ENCODE measurements at regions not wholly inside any gene's neighbourhood (a gene's known extent, or its start where the extent isn't known, plus 50 kb on each side); places are given as distances from the start of the nearest gene placed in this dataset.

- DNase-seq: no peak
Measured at GRCh38 chr2:188158337-188159100, 133.2 kb upstream of the GULP1 start.

- no peak for DNase-seq
Measured at GRCh38 chr2:188159484-188159883, 132.2 kb upstream of the GULP1 start.

DNA sequence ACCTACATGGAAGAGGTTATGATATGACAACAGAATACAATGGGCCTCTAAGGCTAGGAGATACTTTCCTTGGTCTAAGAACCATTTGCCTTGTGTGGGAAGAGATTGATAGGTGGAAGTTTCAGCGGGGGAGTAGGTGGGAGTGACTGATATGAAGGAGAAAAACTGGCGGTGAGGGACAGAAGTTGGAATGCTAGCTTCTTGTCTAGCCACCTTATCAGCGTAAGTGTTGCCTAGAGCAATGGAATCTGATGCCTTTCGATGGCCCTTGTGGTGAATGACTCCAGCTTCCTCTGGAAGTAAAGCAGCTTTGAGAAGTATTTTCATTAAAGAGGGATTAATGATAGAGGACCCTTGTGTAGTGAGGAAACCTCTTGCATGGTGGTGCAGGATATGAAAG, 121.3 kb upstream of the GULP1 start:
- DNase-seq: no peak

GRCh38 chr2:188176620-188177019, 115.1 kb upstream of the GULP1 start:
- DNase-seq: no peak

DNA sequence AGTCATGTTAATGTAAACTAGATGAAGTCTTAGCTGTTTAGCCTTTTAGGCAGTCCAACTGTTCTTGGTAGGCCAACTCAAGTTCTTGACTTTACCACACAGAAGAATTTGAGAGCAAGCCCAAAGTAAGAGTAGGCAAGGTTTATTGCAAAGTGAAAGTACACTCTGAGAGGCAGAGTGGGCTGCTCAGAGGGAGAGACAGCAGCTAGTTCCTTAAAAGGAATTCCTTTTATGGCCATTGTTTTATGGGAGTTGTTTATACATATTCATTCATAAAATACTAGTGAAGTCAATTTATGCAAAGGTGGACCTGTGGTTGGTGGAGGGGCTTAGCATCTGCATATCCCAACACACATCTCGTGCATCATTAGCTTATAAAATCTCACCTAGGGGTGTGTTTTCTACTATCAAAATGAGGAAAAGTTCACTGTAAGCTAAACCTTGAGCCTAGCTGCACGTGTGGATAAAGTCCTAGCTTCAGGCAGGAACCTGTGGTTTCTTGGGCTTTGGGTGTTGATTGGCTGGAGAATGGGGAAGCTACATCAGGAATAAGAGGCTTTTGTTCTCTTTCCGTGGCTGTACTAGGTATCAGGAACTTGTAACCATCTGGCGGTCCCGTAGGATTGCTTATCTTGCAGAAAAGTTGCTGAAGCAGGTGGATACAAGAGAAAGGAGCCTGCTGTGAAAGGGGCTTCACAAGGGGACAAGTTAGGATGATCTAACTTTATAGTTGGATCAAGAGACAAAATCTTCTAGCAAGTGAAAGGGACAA, 110.4 kb upstream of the GULP1 start:
- peak in 1 of 2 donors; percentile 4 for DNase-seq

DNA sequence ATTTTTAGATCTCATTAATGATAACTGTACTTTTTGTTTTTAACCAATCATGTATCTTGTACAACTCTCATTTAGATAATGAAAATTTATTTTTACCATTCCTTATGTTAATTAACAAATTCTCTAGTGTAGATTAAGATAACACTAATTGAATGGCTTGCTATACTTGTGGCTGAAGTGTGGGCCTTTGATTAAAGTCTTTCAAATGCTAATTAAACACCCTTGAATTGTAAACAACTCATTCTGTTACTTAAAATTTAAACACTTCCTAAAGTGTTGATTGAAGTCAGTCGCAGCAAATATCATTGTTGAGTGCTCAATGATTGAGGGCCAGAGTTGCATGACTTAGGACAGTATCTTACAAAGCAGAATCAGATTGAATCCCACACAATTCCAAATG, 109.8 kb upstream of the GULP1 start:
- no peak for DNase-seq

- no peak for DNase-seq
Measured at GRCh38 chr2:188187726-188188125, 103.9 kb upstream of the GULP1 start.

DNA sequence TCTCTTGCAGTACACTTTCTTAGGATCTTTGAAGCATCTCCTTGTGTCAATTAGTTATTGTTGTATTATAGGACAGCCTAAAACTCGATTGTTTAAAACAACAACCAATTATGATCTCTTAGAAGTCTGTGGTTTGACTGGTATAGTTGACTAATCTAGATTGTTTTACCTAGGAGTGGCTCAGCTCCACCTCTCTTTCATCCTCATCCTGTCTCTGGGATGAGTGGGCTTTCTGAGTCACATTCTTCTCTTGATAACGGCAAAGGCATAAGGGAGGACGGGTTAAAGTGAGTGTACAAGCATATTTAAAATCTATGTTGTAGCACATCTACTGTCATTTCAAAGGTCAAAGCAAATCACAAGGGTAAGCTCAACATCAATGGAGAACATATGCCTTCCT, 102.3 kb upstream of the GULP1 start:
- no peak for DNase-seq

GRCh38 chr2:188193230-188193629, 98.4 kb upstream of the GULP1 start:
- DNase-seq: no peak

GRCh38 chr2:188196343-188197008, 95.2 kb upstream of the GULP1 start:
- no peak for DNase-seq

GRCh38 chr2:188199716-188200128, 92.0 kb upstream of the GULP1 start:
- no peak for DNase-seq

DNA sequence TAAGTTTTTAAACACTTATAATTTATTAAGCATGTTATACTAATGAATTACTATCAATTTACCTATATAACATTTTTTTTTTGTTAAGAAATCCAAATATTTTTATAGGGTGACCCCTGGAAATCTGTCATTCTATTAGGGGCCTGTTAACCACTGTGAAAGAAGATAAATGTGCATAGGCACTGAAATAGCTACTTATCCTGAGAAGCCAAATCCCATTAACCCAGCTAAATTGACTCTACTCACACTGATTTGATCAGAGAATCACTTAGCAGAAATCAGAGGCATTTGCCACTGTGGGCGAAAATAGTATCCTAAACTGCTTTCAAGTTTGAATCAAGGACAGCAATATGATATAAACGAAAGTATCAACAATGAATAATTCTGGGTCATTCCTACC, 90.0 kb upstream of the GULP1 start:
- no peak for DNase-seq

GRCh38 chr2:188202777-188203176, 88.9 kb upstream of the GULP1 start:
- no peak for DNase-seq

DNA sequence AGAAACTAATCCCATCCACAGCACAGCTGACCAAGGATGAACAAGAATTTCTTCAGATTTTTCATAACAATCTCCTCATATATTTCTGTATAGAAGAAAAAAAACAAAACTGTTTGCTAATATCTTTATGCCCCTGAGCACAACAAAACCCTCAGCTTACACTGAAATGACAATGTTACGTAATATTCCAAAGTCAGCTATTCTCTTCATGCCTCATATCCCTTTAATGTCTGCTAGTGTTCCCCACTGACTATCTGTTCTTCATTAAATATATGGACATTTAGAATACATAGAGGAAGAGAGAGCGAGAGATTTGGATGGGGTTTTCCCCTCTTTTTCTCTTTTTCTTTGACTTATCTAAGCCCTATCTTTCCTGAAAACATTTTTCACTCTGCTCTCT, 87.9 kb upstream of the GULP1 start:
- DNase-seq: no peak

GRCh38 chr2:188204824-188205223, 86.8 kb upstream of the GULP1 start:
- DNase-seq: no peak

- no peak for DNase-seq
Measured at GRCh38 chr2:188207554-188207953, 84.1 kb upstream of the GULP1 start.

- DNase-seq: no peak
Measured at GRCh38 chr2:188209218-188209617, 82.5 kb upstream of the GULP1 start.

- no peak for DNase-seq
Measured at GRCh38 chr2:188217264-188217663, 74.4 kb upstream of the GULP1 start.

- no peak for DNase-seq
Measured at GRCh38 chr2:188219541-188219940, 72.1 kb upstream of the GULP1 start.

GRCh38 chr2:188220535-188220934, 71.1 kb upstream of the GULP1 start:
- no peak for DNase-seq

DNA sequence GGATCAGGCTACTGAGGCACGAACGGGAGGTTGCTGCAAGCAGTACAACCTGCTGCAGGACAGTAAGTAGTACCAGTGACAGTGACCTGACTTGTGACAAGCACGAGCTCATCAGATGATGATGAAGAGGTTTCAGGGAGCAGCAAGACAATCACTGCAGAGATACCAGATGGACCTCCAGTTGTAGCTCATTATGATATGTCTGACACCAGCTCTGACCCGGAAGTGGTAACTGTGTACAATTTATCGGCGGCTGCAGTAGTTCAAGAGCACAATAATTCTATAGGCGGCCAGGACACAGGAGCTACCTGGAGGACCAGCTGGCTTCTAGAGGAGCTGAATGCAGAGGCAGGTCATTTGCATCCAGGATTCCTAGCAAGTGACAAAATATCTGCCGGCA, 64.0 kb upstream of the GULP1 start:
- no peak for DNase-seq

GRCh38 chr2:188235364-188235763, 56.3 kb upstream of the GULP1 start:
- DNase-seq: no peak

DNA sequence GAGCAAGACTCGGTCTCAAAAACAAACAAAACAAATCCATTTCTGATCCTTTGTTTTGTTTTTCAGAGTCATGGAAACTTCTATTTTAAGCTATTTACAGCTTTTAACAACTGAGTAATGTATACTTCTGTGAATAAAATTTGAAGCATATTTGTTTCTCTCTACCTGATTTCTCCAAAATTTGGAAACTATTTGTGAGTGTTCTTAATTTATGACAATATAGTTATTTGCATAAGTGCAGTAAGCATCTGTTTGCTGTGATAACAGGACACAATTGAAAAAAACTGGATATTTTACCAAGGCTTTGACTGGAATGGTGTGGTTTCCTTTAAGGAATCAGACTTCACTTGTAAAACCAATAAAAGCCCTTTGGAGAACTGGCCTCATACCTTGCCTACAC, 53.3 kb upstream of the GULP1 start:
- no peak for DNase-seq
